T-helper 17 cell (primary cell): ENCODE measurements at regions not wholly inside any gene's neighbourhood (a gene's known extent, or its start where the extent isn't known, plus 50 kb on each side); places are given as distances from the start of the nearest gene placed in this dataset.

ENCODE experiments used
- ATAC-seq: fragments of 150-1000 bp; cut with Tn5 transposase; 2 replicates; pipeline ENCODE4 v1.10.0; 2021; ENCODE audit warnings: mild to moderate bottlenecking, moderate library complexity
- DNase-seq, 3 donors: peaks; one replicate each; pipeline versions ENCODE4 v3.0.0 to v3.0.0-alpha.2; 2020 to 2021
- H3K9me3 ChIP-seq: one replicate; pipeline ENCODE4 v1.7.0; 2013; ENCODE audit warnings: low read length, mild to moderate bottlenecking; ENCODE audit not compliant: control insufficient read depth, poor library complexity, severe bottlenecking
- H3K27ac Mint-ChIP-seq: one replicate; pipeline ENCODE4 v1.8.0; 2022; ENCODE audit warnings: mild to moderate bottlenecking, moderate library complexity, mixed read lengths
- H3K27me3 Mint-ChIP-seq: one replicate; pipeline ENCODE4 v1.8.0; 2022; ENCODE audit warnings: mixed read lengths
- H3K36me3 Mint-ChIP-seq: one replicate; pipeline ENCODE4 v1.8.0; 2022; ENCODE audit warnings: low read depth, mixed read lengths
- H3K4me1 Mint-ChIP-seq: one replicate; pipeline ENCODE4 v1.8.0; 2022; ENCODE audit warnings: mild to moderate bottlenecking, mixed read lengths
- H3K4me3 Mint-ChIP-seq: one replicate; pipeline ENCODE4 v1.8.0; 2022; ENCODE audit warnings: mild to moderate bottlenecking, moderate library complexity, mixed read lengths

DNA sequence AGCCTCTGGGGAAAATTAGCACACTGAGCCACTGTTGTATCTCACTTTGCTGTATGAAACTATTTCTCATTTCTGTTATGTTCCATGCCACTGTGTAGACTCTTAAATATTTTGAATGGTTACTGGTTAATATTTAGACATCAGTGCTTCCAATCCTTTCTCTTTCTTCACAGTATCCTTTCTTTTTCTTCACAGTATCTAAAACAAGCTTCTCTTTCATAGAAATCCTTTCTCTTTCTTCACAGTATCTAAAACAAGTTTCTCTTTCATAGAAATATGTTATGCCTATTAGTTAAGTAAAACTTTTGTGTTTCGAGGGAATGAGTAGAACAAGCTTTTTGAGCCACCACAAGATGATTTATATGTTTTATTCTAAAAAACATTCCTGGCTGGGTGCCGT lies 326.8 kb upstream of the KLF12 start:
- DNase-seq (no peak), ATAC-seq (no peak)
- Mint-ChIP-seq H3K27me3 (peaks cover 36% of the 10 kb centered on the region), H3K27ac (no peak overlapping the region), H3K4me3 (no peak overlapping the region), H3K36me3 (peaks cover 2% of the 10 kb centered on the region), H3K4me1 (no peaks in the 10 kb centered on the region)
- no peaks in the 10 kb centered on the region for H3K9me3 ChIP-seq

DNA sequence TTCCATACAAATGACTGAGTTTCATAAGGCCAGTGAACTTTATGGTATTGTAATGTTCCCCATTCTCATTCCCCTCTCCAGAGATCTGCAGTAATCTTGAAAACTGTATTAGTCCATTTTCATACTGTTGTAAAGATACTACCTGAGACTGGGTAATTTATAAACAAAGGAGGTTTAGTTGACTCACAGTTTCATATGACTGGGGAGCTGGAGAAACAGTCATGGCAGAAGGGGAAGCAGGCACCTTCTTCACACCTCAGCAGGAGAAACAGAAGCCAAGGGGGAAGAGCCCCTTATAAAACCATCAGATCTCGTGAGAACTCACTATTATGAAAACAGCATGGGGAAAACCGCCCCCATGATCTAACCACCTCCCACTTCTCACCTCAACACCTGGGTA lies 318.7 kb upstream of the KLF12 start:
- Mint-ChIP-seq H3K27me3 (peaks cover 32% of the 10 kb centered on the region), H3K4me3 (no peak overlapping the region), H3K36me3 (peaks cover 5% of the 10 kb centered on the region), H3K27ac (no peak overlapping the region), H3K4me1 (no peaks in the 10 kb centered on the region)
- peaks cover 2% of the 10 kb centered on the region for H3K9me3 ChIP-seq
- DNase-seq, result no peak
- no peak for ATAC-seq

DNA sequence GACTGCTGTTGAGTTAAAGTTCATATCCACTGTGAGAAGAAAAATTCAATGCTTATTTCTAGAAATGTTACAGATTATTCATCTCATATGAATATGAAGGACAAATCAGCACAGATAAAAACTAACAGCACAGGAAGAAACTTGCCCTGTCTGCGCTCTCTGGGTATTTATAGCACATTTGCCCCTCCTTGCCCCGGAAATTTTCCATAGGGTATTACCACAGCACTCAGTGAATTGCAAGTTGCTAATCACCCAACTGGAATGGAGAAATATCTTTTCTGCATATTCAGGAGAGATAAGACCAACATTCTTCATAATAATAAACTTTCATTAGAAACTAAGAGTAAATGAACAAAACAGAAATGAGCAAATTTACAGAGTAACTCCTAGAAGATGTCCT lies 318.0 kb upstream of the KLF12 start:
- H3K4me1 Mint-ChIP-seq, result no peaks in the 10 kb centered on the region
- H3K36me3 Mint-ChIP-seq, result peaks cover 5% of the 10 kb centered on the region
- DNase-seq (no peak), ATAC-seq (no peak)
- no peak overlapping the region for H3K27ac Mint-ChIP-seq
- peaks cover 2% of the 10 kb centered on the region for H3K9me3 ChIP-seq
- H3K4me3 Mint-ChIP-seq, result no peak overlapping the region
- H3K27me3 Mint-ChIP-seq, result peaks cover 30% of the 10 kb centered on the region

DNA sequence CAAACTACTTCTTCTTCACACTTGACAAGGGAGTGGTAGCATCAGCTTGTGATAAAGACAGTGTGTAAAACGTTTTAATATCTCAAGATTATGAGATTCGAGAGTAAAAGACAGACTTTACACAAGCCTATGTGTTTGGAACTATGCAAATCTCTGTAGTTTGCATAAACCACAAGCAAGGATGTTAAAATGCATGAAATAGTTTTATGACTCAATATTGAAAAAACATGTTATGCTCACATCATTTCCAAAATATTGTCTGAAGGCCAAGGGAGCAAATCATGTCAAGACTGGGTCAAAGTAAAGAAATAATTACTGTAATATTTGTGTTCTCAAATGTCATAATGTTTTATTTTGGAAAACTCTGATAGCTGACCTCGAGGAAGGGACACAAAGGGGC lies 316.8 kb upstream of the KLF12 start:
- no peaks in the 10 kb centered on the region for H3K4me1 Mint-ChIP-seq
- H3K27ac Mint-ChIP-seq, result no peak overlapping the region
- no peak overlapping the region for H3K4me3 Mint-ChIP-seq
- peaks cover 5% of the 10 kb centered on the region for H3K36me3 Mint-ChIP-seq
- no peak for DNase-seq
- peaks cover 2% of the 10 kb centered on the region for H3K9me3 ChIP-seq
- H3K27me3 Mint-ChIP-seq, result peaks cover 22% of the 10 kb centered on the region
- ATAC-seq, result no peak

DNA sequence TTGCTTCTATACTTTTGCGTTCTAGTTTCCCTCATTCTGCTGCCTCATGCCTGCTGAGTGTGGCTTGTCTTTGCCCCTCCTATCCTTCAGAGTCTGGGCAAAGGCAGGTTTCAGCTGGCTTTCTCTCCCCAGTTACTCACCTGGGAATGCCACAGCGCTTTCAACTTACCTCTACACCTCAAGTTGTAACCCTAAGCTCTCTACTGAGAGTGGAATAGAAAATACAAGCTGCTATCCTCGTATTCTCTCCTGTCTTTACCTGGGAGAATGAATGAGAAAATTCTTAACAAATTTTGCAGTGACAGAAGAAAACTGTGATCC lies 316.3 kb upstream of the KLF12 start:
- H3K27me3 Mint-ChIP-seq, result peaks cover 22% of the 10 kb centered on the region
- H3K9me3 ChIP-seq, result peaks cover 2% of the 10 kb centered on the region
- H3K36me3 Mint-ChIP-seq, result peaks cover 5% of the 10 kb centered on the region
- no peaks in the 10 kb centered on the region for H3K4me1 Mint-ChIP-seq
- no peak overlapping the region for H3K4me3 Mint-ChIP-seq
- H3K27ac Mint-ChIP-seq, result no peak overlapping the region
- no peak for ATAC-seq
- DNase-seq, result no peak

DNA sequence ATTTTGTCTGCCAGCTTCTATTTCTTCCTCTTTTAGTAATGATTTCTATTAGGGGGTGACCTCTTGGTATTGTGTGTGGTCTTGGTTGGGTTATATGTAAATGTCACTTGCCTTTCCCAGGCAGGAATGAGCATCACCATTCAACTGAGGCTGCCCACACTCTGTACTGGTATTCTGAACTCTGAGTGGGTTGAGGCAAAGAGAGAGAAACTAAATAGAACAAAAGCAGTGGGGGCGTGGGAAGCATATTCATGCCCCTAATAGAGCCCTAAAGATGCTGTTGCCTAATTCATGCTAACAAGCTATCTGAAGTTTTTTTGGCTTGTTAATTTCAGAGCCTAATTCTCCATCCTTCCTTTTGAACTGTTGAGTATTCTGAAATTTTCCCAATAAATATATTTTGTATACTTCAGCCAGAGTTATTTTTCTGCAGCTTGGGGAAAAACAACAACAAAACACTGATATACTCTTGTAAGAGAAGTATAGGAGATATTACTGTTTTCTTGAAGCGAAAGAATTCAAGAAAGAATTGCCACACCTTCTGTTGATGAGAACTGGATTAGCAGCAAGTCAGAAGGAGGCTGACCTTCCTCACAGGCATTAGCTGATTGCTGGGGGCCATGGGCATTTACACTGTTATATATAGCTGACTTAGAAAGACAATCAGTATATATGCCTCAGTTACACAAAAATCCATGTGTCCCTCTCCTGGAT lies 315.8 kb upstream of the KLF12 start:
- H3K27ac Mint-ChIP-seq, result no peak overlapping the region
- peaks cover 2% of the 10 kb centered on the region for H3K9me3 ChIP-seq
- H3K27me3 Mint-ChIP-seq, result peaks cover 22% of the 10 kb centered on the region
- ATAC-seq (no peak), DNase-seq (no peak)
- no peak overlapping the region for H3K4me3 Mint-ChIP-seq
- H3K4me1 Mint-ChIP-seq, result no peaks in the 10 kb centered on the region
- H3K36me3 Mint-ChIP-seq, result peaks cover 5% of the 10 kb centered on the region

DNA sequence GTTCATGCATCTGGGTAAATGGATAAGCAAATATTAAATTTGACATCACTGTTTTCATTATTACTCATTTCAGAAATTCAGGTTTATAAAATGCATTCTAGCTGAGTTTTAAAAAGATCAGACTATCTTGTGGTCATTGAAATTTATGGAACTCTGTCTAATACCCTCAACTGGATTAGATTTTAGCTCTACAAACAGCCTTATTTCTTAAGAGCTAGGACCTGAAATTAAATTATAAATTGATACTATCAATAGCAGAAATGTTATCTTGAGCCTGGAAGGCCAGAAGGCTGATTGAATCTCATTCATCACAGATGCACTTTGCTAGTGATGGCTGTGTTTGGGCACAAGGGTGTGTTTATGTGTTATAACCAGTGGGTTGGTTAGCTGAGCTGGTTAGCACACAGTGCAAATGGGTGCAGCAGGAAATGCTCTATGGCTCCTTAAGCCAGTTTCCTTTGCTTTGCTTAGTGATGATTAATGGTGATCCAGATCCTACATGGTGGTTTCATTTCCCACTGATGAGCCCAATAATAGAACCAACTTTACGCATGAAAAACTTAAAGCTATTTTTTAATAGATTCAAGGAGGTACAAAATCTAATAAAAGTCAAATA lies 310.8 kb upstream of the KLF12 start:
- no peak for DNase-seq
- no peaks in the 10 kb centered on the region for H3K27me3 Mint-ChIP-seq
- no peak for ATAC-seq
- H3K4me1 Mint-ChIP-seq, result no peaks in the 10 kb centered on the region
- no peak overlapping the region for H3K27ac Mint-ChIP-seq
- no peaks in the 10 kb centered on the region for H3K9me3 ChIP-seq
- peaks cover 3% of the 10 kb centered on the region for H3K36me3 Mint-ChIP-seq
- H3K4me3 Mint-ChIP-seq, result no peak overlapping the region

DNA sequence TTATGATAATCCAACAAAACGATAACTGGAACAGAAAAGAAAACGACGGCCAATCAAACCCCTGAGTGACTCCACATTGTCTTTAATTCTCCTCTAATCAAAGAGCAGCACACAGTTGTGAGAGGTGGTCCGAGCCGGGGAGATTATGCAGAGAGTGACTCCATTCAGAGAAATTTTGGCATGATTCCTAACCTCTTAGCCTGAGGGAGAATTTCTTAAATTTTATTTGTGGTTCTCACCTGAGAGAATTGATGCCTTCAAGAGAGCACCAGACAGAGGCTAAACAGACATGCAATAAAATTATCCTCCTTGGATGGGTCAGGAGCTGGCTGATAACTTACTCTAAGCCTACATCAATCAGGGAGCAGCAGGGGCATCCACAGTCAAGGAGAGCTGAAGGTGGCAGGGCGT lies 310.0 kb upstream of the KLF12 start:
- no peak for DNase-seq
- no peaks in the 10 kb centered on the region for H3K9me3 ChIP-seq
- Mint-ChIP-seq H3K27me3 (no peaks in the 10 kb centered on the region), H3K27ac (no peak overlapping the region), H3K36me3 (peaks cover 3% of the 10 kb centered on the region), H3K4me3 (no peak overlapping the region), H3K4me1 (no peaks in the 10 kb centered on the region)
- no peak for ATAC-seq

DNA sequence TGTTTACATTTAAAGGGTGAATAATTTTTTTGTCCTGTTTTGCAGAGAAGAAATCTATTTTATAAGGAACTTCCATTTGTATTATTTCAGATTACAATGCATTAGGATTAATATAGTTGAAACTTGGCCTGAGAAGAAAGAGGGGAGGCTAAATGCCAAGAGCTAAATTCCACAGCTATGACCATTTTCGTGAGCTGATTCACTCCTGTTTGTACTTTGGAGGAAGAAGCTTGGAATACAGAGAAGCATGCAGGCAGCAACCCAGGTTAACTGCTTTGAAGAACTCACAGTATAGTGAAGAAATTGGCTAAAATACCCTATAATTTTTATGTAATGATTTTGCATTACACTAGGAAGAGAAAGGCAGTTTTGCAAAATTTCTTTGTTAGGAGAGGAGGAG lies 309.4 kb upstream of the KLF12 start:
- Mint-ChIP-seq H3K27me3 (no peaks in the 10 kb centered on the region), H3K4me1 (no peaks in the 10 kb centered on the region), H3K27ac (no peak overlapping the region), H3K36me3 (no peaks in the 10 kb centered on the region), H3K4me3 (no peak overlapping the region)
- DNase-seq, result no peak
- no peaks in the 10 kb centered on the region for H3K9me3 ChIP-seq
- ATAC-seq, result no peak

DNA sequence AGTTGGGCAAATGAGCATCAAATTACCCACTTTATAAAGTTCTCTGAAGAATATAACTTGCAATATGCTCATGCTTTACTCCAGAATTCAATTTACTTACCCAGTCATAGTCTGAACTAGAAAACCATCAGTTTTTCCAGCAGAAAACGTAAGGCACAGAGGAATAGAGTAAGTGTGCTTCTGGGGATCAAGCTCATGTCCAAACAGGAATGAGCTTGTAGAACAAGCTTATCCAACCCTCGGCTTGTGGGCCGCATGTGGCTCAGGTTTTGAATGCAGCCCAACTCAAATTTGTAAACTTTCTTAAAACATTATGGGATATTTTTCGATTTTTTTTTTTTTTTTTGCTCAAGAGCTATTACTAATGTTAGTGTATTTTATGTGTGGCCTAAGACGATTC lies 308.5 kb upstream of the KLF12 start:
- Mint-ChIP-seq H3K4me1 (no peaks in the 10 kb centered on the region), H3K27me3 (no peaks in the 10 kb centered on the region), H3K36me3 (no peaks in the 10 kb centered on the region), H3K4me3 (no peak overlapping the region), H3K27ac (no peak overlapping the region)
- H3K9me3 ChIP-seq, result no peaks in the 10 kb centered on the region
- DNase-seq (no peak), ATAC-seq (no peak)

DNA sequence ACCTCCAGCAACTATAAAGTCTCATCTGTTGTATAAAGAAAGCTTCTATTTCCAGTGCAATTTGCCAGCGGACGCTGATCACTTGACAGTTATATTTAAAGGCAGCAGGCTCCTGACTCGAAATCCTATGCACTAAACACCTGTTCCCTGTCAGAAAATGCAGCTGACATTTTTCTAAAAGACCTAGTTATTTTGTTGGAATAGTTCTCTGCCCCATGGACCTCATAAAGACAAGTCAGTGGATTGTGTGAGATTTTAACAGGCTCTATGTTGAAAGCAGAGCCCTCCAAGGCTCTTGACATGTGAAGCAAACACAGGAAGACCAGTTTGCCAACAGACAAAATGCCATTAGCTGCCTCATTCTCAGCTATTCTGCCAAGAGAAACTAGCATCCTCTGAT lies 304.7 kb upstream of the KLF12 start:
- Mint-ChIP-seq H3K36me3 (no peaks in the 10 kb centered on the region), H3K27me3 (no peaks in the 10 kb centered on the region), H3K4me1 (no peaks in the 10 kb centered on the region), H3K27ac (no peak overlapping the region), H3K4me3 (no peak overlapping the region)
- no peak for DNase-seq
- ATAC-seq, result no peak
- no peaks in the 10 kb centered on the region for H3K9me3 ChIP-seq

DNA sequence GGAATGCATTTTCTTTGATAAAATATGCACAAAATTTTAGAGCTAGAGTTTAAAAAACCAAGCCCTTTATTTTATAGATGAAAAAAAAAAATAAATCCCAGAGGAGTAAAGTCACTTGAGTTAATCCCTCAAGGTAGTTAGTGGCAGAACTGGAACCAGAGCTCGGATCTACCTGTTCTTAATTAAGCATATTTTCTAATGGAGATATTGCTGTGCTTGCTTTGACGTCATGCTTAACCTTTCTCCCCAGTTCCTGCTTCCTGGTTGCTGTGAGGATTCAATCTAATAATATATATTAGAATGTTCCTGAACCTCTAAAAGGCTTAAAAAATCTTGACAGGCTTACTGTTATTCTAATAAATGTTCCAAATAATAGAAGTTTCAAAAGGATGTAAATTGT lies 300.6 kb upstream of the KLF12 start:
- DNase-seq (no peak), ATAC-seq (no peak)
- H3K4me3 Mint-ChIP-seq, result no peak overlapping the region
- no peaks in the 10 kb centered on the region for H3K27me3 Mint-ChIP-seq
- H3K27ac Mint-ChIP-seq, result no peak overlapping the region
- H3K9me3 ChIP-seq, result no peaks in the 10 kb centered on the region
- no peaks in the 10 kb centered on the region for H3K4me1 Mint-ChIP-seq
- no peaks in the 10 kb centered on the region for H3K36me3 Mint-ChIP-seq

DNA sequence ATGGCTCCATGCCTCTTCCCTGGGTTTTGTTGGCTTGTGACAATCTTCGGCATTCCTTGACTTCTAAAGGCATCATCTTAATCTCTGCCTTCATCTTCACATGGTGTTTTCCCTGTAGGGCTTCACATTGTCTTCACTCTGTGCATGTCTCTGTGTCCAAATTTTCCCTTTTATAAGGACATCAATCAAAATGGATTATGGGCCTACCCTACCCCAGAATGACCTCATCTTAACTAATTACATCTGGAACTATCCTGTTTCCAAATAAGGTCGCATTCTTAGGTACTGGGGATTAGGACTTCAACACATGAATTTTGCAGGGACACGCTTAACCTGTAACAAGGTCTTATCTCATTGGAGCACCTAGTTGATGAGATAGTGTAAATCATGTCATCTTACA lies 290.3 kb upstream of the KLF12 start:
- no peak for DNase-seq
- H3K36me3 Mint-ChIP-seq, result peaks cover 3% of the 10 kb centered on the region
- H3K4me3 Mint-ChIP-seq, result no peak overlapping the region
- no peaks in the 10 kb centered on the region for H3K9me3 ChIP-seq
- no peak overlapping the region for H3K27ac Mint-ChIP-seq
- H3K4me1 Mint-ChIP-seq, result no peaks in the 10 kb centered on the region
- H3K27me3 Mint-ChIP-seq, result peaks cover 4% of the 10 kb centered on the region
- no peak for ATAC-seq

DNA sequence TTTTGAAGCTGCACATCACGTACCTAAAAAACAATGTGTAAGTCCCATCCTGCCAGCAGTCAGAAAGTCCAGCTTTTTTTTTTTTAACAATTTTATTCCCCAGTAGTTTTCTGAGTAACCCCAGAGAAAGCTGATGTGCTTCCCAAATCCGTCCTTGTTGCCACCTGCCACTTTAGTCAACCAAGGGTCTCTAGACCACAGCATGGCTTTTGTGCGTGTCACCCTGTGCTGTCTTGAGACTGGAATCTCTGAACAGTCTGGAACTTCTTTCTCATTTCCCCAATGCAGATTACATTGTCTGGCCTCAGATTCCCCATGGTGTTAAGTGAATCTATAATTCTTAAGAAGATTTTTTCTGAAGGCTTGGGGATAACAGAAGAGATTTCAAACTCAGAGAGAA lies 289.2 kb upstream of the KLF12 start:
- Mint-ChIP-seq H3K36me3 (peaks cover 3% of the 10 kb centered on the region), H3K4me1 (no peaks in the 10 kb centered on the region), H3K4me3 (no peak overlapping the region), H3K27me3 (peaks cover 4% of the 10 kb centered on the region), H3K27ac (no peak overlapping the region)
- H3K9me3 ChIP-seq, result no peaks in the 10 kb centered on the region
- ATAC-seq (no peak), DNase-seq (no peak)
